Stimulated activated CD8-positive, alpha-beta memory T cell treated with anti-CD3 and anti-CD28 coated beads, Interleukin-15, amount 100 ng/mL, for 1 hour (primary cell): ENCODE measurements at regions not wholly inside any gene's neighbourhood (a gene's known extent, or its start where the extent isn't known, plus 50 kb on each side); places are given as distances from the start of the nearest gene placed in this dataset.
"Not testable (repeated sequence)": the region's sequence is repeated elsewhere in the genome, so short reads cannot be mapped to it uniquely, and the experiment has no call there.

ENCODE experiments used
- DNase-seq: peaks from one replicate; pipeline ENCODE4 v3.0.0-alpha.2; 2020; ENCODE audit warnings: low read depth

DNA sequence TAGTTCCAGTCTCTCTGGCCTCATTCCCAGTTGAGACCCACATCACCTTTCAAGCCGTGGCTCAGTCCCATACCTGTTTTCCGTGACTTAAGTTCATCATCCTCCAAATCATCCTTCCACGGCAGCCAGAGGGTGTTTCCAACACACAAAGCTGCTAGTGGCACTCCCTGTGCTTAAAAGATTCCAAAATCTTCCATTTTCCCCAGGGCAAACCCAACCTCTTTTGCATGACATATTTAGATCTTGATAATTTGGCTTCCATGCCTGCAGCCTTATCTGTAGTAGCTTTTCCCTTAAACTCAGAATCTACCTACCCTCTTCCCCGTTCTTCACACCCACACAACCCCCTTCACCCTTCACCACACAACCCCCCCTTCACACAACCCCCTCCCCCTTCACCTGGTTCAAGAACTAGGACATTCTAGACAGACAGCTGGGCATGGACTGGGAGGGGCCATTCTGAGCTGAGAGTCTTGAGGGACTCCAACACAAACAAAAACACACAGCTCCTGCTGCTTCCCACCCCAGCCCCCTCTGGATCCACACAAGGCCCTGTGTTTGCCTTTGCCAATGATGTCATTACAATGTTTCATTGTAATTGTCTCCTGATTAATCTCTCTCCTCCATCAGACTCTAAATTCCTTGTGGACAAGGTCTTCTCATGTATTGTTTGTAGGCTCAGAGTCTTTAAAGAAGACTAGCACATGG lies 268.2 kb downstream of the SH3GL2 start:
- no peak for DNase-seq

DNA sequence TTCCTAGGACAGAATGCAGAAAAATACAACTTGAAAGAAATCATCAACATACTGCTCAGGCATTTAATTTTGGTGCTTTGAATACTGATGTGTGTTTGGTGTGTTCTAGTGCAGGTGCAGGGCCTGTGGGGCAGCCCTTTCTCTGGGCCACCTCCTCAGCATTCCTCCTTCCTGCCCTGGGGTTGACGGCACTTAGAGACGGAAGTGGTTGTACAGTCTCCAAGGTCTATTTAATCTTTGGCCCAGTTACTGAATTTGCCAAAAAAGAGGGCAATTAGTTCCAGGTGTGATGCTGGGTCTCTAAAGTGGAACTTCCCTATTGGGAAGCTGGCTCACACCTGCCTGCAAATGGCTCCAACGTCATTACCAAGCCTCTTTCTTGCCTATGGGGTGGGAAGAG lies 269.0 kb downstream of the SH3GL2 start:
- DNase-seq: no peak

DNA sequence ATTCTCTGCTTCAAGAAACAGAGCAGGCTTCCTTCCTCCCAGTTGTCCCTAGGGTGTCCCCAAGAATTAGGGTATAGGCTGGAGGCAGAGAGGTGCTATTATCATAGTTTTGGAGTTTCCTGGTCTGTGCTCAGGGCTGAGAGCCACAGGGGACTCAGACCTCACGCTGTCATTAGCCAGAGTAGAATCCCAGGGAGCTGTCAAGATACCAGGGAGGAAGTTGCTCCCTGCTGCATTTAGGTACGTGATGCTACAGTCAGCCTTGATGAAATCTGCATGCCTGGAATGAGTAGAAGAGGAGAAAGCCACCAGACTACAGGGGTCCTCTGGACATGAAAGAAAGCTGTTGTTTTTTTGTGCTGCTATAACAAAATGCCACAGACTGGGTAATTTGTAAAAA lies 273.2 kb downstream of the SH3GL2 start:
- no peak for DNase-seq

DNA sequence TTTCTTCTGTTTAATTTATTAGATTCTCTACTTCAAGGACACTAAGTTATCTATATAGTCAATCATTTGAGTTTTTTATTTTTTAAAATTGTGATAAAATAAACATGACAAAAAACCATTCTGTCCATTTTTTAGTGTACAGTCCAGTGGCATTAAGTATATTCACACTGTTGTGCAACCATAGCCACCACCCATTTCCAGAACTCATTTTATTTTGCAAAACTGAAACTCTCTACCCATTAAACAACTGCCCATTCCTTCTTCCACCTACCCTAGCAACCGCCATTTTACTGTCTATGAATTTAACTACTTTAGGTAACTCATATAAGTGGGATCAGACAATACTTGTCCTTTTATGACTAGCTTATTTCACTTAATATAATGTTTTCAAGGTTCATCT lies 275.6 kb downstream of the SH3GL2 start:
- no peak for DNase-seq

DNA sequence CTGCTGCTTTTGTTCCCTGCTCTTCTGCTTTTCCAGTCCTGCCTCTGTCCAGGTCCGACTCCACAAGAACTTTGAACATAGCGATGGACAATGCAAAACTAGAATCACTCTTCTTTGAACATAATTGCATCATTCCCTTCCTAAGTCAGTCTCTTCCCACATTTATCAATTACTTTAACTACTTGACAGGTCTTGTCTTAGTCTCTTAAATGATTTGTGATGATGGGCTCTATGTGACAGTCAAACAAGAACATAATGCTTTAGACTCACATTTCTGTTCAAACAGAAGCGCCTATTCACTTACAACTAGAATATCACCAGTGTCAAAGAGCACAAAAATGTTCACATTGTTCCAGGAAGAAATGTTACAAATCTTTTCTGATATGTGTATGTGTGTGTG lies 278.1 kb downstream of the SH3GL2 start:
- DNase-seq: no peak

DNA sequence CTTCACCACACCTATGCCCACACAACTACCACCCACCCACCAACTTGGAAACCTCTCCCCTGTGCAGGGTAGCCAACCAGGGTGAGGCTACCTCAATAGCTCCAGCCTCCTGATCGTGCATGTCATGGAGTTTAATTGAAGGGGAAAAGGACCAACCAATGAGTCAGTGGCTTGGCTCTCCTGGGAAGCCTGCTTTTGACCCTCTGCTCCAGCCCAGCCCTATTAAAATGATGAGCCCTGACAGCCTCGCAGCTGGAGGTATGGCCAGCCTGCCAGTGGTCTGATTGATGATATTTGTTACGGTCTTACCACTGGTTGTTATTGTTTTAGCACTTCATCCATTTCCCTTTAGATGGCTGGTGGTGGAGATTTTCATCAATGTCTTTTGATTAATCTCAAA lies 280.4 kb downstream of the SH3GL2 start:
- DNase-seq: no peak

DNA sequence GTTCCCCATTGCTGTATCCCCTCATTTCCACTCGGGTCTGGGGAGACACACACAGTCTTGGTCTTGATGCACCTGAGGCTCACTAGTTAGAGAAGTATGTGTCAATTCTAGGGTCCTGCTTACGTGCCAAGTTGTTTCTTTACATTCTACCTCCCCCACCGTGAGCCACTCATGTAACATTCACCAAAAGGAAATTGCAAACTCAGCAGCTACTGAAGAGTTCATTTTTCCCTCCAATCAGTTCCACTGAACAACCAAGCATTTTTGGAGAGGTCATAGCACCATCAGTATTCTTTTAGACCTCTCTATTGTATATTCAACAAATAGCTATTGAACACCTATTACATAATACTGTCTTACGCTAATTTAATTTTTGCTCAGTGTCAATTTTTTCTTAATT lies 281.1 kb downstream of the SH3GL2 start:
- no peak for DNase-seq

DNA sequence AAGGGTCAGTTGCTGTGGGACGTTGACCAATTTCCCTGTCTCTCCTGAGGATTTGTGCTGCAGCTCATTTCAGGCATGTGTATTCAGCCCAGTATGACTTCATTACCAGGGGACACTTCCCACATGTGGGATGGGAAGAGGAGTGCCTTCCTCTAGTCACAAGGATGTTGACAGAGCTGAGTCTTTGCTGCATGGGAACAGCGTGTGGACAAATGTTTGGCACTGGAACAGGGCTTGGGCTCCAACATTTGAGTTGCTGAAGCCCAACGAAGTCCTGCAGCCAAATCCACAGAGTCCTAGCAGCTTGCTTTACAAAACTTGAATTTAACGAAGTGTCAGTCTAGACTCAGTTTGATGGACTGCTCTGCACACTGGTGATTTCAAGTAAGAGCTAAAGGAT lies 283.2 kb downstream of the SH3GL2 start:
- no peak for DNase-seq

DNA sequence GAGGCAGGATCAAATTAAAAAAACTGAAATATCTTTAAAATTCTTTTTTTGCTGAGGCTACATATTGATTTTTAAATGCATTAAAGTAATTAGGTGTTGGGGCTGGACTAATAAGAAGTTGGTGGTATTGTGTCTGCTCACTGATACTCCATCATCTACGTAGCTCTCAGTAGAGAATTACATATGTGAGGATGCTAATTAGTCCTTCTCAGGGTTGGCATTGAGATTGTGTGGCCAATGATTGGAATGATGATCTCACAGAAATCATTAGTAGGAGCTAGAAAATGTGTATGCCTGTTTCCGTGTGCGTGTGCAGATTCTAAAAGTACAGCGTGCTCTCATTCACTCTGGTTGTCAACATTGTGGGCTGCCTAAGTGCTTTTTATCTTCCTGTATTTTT lies 283.8 kb downstream of the SH3GL2 start:
- DNase-seq: no peak

DNA sequence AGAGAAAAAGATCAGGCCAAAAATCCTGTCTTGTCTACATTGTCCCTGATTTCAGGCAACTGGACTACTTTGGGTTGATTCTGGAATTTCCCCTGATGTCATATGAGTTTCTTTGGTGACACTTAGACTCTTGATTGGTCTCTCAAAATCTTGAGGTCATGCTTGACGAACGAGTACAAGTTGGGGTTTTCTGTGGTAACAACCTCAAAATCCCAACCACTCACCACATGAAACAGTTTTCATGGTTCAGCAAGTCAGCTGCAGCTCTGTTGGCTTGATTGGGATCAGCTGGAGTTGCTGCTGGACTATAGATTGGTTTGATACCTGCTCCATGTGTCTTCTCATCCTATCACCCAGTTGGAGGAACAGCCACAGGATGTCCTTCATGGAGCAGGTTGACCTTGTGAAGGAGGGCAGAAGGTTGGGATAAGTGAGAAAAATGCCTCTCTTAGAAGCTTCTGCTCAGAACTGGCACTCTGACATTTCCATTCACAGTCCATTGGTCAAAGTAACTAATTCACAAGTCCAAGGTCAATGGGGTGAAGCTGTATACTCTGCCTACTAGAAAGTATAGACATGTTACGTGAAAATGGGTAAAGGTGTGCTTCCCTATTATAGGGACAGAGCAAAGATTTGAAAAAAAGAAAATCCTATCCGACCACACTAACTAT lies 284.5 kb downstream of the SH3GL2 start:
- no peak for DNase-seq

DNA sequence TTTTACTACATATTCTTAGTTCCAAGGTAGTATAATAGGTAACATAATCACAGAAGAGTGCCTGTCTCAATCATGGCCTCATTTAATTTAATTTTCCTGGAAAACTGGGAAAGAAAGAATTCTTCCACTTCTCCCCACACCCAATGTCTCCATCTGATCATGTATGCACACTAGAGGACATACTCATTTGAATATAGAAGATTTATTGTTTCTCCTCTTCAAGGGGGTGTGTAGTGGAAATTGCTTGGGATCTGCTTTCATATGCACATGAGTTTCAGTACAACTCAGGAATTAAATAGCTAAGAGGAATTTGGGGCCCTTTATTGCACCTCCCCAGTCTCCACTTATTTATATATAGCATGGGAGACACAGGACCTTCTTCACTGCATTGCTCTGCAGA lies 285.1 kb downstream of the SH3GL2 start:
- DNase-seq: no peak

DNA sequence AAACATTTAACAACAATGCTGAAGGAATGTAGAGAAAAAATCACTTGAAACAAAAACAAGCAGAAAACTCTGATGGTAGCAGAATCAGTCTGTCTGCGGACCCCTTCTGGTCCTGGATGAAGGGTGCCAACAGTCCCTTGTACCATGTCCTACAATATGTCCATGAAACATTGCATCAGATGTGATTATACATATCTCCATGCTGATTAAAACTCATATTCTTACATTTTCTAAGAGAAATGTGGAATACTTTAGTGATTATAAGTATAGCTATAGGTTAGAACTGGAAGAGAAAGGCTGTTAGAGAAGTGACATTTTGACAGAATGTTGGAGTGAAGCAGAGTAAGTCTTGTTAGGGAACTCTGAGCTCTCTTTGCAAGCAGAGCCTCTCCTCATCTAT lies 286.1 kb downstream of the SH3GL2 start:
- no peak for DNase-seq

DNA sequence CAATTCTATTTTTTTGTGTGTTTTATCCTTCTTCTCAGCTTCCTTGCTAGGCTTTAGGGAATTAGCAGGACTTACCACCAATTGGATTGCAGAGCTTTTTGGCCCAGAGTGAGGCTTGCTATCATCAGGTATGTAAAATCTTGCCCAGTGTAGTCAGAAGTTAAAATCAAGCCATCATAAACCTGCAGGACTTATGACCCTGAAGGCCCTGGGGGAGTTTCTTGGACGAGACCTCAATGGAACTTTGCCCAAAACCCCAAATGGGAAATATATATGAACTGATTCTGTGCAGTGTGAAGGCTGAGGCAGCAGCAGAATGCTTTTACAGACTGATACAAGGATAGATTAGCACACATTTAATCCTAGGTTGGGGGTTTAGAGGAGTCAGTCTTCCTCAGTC lies 287.0 kb downstream of the SH3GL2 start:
- no peak for DNase-seq

DNA sequence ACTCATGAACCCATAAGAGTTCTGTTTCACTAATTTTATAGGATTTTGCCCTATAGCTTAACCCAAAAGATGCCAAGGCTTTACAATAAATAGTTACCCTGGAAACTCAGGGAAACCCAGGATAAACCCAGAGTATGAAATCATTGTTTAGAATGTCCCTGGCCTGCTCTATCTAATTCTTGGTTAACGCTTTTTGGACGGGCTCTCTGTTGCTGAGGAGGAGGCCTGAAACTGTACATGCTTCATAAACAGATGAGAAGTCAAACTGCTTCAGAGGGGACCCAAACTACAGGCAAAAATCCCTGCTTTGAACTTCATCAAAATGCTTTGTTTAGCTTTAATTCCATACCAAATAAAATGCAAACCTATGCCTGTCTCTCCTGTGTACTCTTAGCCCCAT lies 291.9 kb downstream of the SH3GL2 start:
- no peak for DNase-seq

DNA sequence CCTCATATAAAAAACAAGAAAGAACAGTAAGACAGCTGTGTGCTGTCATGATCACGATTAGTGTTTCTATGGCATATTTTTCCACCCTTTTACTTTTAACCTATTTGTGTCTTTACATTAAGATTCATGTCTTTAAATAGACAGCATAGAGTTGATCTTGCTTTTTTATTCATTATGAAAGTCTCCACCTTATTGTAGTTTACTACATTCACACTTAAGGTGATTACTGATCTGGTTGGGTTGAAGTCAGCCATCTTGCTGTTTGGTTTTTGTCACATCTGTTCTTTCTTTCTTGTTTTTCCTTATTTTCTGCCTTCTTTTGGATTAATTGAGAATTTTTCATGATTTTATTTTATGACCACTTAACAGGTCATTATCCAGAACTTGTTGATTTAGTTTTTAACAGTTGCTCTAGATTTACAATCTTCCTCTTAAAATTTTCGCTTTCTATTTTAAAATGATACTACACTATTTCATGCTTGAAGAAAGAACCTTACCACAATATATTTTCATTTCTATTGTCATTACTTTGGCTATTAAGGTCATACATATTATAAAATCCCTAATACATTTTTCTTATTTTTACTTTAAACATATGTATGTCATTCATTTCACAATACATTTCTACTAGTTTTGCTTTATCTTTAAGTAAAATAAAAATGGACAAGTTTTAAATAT lies 292.5 kb downstream of the SH3GL2 start:
- DNase-seq: no peak

DNA sequence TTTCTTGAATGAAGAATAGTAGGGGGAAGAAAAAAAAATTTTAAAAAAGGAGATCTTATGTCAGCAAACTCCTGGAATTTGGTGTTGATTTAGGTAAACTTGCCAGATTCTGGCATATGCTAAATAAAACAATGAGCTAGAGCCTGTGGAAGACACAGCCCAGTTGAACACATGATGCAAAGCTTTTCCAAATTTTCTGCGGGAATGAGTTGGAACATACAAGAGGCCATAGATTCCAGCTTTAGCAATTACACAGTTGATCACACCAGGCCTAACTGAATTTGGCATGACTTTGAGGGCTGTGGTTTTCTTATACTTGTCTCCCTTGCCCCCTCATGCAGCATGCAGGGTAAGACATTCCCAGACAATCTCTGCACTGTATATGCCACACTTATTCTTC lies 297.0 kb downstream of the SH3GL2 start:
- DNase-seq: no peak

DNA sequence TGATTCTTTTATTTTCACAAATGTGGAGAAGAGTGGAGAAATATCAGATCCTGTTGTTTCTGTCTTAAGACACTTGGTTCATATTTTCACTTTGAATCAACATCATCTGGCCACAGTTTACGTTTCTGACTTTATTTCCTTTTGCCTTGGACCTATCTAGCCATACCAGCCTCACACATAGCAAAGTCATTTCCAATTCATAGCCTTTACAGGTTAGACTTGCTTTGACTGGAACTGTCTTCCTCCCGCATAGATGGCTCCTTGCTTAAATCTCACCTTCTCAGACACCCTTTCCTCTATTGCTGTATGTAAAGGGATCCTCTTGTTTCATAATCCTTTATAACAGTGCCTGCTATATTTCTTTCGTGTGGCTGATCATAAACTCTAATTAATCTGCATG lies 297.8 kb downstream of the SH3GL2 start:
- no peak for DNase-seq

DNA sequence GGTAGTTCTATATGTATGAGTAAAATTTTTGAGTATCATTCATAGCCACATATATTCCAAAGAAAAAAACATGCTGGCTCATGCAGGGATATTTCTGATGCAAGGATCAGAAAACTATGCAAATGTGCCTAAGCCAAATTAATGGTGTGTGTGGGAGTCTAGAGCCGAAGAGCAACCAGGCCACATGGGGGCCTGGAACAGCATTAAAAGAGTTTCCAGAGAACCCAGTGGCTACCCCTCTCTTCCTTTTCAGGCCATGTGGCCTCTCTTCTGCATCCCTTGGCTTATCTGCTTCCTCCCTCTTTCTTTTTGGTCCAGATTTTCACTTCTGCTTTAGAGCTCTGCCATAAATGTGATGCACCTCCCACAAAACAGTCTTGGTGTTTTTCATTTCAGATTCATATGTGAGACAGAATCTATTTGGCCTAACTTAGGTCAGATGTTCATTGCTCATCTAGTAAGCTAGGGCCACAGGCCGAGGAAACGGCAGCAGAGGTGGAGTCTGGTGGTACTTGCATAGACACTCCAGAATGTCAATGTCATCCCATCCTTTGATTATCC lies 300.0 kb downstream of the SH3GL2 start:
- DNase-seq: no peak

DNA sequence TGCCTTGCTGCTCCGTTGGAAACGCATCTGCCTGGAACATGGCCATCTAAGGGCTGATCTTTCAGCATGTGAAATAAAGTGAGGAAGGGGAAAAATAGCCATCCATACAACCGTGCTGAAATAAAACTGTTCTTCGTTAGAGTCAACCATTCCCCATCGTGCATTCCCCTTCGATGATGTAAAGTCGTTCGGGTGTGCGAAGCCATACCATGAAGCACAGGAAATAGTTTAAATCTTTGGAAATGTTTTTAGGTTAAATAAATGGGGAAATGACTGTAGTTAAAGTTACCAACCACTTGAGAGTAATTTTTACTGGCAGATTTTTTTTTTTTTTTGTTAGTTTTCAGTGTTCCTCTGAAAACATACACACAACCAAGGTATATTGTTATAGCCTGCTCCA lies 302.5 kb downstream of the SH3GL2 start:
- no peak for DNase-seq

DNA sequence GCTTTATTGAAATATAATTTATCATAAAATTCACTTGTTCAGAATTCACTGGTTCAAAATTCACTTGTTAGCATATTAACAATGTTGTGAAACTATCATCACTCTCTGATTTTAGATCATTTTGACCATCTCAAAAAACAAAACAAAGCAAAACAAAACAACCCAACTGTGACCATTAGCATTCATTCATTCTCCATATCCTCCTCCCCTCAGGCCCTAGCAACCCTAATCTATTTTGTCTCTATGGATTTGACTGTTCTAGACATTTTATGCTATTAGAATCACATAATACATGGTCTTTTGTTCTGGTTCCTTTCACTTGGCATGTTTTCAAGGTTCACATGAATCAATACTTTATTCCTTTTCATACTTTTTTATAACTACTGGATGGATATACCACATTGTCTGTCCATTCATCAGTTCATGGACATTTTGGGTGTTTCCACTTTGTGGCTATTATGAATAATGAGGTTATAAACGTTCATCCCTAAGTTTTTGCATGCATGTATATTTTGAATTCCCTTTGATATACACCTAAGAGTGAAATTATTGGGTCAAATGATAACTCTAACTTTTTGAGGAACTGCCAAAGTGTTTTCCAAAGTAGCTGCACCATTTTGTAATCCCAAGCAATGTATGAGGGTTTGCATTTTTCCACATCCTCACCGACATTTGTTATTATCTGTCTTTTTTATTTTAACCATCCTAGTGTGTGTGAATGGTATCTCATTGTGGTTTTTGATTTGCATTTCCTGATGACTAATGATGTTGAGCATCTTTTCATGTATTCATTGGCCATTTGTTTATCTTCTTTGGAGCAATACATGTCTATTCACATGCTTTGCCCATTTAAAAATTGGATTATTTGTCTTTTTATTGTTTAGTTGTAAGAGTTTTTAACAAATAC lies 304.1 kb downstream of the SH3GL2 start:
- DNase-seq: no peak

DNA sequence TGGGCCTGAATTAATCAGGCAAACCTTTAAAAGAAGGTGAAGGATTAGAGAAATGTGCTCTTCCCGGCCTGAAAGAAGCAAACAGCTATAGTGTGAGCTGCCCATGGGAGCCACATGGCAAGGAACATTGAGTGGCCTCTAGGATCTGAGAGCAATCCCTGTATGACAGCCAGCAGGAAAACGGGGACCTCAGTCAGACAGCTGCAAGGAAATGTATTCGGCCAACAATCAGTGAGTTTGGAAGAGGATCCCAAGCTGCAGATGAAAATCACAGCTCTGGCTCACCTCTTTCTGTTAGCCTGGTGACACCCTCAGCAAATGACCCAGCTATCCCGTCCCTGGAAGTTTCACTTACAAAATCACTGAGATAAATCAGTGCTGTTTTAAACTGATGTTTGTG lies 309.2 kb downstream of the SH3GL2 start:
- no peak for DNase-seq

DNA sequence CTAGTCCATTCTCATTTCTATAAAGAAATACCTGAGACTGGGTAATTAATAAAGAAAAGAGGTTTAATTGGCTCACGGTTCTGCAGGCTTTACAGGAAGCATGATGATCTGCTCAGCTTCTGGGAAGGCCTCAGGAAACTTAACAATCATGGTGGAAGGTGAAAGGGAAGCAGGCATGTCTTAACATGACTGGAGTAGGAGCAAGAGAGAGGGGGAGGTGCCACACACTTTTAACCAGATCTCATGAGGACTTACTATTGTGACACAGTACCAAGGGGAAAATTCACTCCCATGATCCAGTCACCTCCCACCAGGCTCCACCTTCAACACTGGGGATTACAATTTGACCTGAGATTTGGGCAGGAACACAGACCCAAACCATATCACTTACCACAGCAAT lies 310.1 kb downstream of the SH3GL2 start:
- not testable (repeated sequence) for DNase-seq
